Stimulated activated CD8-positive, alpha-beta memory T cell treated with anti-CD3 and anti-CD28 coated beads, Interleukin-15, amount 100 ng/mL, for 4 hours (primary cell): ENCODE measurements at regions not wholly inside any gene's neighbourhood (a gene's known extent, or its start where the extent isn't known, plus 50 kb on each side); places are given as distances from the start of the nearest gene placed in this dataset.

Experiments used
- DNase-seq, 2 donors: peaks; one replicate each; pipeline ENCODE4 v3.0.0-alpha.2; 2020; ENCODE audit warnings: low read depth in 2 of 2

DNA sequence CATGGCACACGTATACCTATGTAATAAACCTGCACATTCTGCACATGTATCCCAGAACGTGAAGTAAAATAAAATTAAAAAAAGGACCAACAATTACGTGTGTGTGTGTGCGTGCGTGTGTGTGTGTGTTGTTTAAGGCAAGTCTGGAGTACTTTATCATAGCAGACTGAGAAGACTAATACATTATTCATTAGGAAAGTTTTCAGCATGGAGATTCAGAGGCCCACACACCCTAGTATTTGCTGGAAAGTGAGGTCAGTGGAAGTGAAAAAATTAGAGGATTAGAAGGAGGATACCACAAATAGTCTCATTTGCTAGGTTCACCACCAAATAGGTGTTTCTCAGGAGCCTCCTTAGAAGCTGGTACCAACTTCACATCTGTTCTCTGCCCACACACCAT is 457.1 kb upstream of the CPEB2 start:
- no peak for DNase-seq

DNA sequence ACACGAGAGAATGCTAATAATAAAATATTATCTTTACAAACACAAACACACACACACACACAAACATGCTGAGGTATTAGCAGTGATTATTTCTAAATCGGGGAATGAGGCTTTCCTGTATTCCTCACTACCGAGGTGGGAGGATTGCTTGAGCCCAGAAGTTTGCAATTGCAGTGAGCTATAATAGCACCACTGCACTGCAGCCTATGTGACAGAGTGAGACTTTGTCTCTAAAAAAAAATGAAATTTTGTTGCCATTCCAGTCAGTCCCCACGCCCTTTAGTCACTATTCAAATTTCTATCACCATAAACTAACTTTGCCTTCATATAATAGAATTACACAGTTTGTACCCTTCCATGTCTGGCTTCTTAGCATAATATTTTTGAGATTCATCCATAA is 456.5 kb upstream of the CPEB2 start:
- no peak for DNase-seq

DNA sequence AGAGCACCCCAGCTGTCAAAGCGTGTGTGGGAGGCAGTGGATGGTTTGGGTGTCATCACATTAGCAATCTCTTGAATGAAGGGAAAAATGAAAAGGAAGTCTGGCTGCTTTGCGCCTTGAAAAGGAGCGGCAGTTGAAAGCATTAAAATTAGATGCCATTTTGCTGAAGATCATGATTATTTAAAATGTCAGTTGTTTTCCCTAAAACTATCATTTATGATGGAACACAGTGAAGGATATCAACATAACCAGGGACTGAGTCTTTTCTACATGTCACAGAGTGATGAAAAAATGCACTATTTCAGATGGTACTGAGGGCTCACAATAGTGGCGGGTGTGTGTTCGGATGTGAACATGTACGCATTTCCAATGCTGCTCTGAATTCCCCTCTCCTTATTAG is 450.2 kb upstream of the CPEB2 start:
- no peak for DNase-seq

DNA sequence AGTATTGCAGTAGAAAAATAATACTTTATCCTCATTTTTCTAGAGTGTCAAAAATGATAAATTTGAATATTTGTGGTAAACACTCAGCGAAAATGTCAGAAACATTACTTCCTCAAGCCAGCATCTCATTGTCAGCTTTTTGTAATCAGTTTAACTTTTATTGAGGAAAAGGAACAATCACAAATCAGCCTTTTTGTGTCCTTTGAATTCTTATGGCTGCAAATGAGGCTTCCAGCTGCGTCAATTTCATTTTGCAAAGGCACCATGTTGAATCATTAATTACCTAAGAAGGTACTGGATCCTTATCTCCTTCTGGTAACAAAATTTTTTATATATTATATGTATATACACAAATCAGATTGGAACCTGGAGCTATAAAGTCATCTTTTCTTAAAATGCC is 442.6 kb upstream of the CPEB2 start:
- DNase-seq, result no peak

DNA sequence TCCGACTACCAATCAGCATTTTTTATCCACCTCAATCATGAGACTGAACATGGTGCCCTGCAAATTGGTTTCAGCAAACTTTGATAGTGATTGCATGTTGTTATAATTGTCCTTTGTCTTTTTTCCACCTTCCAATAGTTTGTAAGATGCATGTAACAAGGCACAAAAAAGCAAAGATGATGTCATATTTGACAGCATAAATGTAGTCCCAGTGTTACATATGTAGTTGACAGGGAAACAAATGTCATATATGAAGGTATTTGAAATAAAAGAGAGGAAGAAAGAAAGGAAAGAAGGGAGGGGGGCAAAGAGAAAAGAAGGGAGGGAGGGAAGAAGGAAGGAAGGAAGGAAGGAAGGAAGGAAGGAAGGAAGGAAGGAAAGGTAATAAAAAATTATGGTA is 441.7 kb upstream of the CPEB2 start:
- DNase-seq, result no peak

DNA sequence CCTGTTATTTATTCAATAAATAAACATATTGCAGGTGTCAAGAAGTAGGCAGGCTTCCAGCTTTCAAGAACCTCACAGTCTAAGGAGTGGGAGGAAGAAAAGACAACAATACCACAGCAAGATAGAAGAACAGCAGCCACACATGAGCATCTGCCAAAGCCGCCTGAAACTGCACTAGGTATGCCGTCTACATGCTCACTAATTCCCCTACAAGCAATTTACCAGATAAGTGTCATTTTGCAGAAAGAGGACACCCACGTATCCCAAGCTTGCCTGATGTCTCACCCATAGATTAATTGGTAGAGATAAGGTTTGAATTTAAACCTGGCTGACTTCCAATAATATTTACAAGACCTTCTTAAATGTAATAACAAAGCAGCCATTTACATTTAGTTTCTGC is 439.4 kb upstream of the CPEB2 start:
- DNase-seq, result no peak

DNA sequence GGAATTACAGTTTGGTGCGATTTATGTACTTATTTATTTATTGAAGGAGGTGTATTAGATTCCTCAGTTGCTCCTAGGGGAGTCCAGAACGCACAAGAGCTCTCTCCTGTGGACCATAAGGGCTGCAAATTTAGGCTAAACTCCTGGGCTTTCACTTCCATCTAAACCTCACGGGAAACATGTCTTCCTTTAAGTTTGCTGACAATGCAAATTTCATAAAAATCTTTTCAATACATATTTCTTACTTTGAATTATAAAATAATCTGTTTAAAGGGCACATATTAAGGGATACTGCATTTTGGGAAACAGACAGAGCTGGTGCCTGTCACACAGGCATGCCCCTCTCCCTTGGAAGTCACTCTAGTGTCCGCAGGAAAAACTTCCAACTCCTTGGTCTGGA is 438.0 kb upstream of the CPEB2 start:
- no peak for DNase-seq

DNA sequence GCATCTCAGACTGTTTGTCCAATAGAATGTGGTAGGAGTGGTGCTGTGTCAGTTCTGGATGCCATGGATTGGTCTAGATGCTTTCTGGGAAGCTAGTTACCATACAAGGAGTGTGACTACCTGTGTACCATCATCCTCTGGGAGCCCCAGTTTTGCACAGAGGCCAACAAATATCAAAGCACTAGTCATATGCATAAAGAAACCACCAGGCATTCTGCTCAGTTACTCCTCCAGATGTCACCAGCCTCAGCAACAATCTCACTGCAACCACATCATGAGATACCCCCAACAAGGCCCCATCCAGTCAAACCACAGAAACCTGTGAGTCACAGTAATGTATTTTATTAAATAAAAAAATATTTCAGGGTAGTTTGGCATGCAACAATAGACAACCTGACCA is 435.8 kb upstream of the CPEB2 start:
- DNase-seq, result no peak

DNA sequence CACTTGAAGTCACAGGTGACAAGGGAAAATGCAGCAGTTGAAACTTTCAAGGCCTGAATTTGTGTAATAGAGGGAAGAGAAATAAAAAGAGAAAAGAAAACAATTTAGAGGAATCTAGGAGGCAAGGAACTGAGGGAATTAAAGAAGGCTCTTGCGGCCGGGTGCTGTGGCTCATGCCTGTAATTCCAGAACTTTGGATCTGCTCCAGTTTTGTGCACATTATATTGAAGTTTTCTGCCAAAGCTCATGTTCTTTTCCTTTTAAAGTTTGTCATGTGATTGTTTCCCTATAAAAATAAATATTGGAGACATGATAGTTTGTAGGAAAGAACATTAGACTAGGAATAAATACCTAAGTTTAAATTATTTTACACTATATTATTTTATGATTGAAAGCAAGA is 433.9 kb upstream of the CPEB2 start:
- DNase-seq, result no peak

DNA sequence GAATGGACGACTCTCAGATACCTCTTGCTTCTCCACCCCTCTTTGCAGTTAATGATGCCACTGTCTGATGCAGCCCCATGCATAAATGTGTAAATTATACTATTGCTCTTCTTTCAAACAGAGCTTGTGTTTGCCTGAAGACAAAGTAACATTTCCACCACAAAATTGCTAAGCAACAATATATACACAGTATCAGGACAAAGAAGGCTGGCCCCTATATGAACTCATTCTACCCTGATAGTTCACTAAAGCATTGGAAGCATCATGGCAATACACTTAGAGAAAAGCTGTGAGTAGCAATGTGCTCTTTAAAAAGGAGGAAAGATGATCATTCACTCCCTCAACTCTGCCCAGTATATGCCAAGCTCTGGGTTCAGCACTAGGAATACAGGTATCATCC is 427.0 kb upstream of the CPEB2 start:
- DNase-seq, result no peak

DNA sequence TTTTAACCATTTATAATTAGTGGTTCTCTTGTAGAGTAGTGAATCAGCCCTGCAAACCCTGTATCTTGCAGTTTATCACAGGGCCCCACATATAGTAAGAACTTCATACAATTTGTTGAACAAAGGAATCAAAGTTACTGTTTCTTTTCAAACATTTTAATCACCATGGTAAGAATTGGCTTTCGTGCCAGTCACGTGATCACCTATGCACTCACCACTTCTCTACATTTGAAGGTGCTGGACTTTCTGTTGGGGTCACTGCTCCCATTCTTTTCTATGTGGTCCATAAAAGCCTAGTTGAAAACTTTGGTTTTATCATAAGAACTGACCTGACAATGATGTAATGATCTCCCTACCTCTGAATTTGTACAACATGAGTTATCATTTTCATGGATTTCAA is 426.4 kb upstream of the CPEB2 start:
- DNase-seq, result no peak

DNA sequence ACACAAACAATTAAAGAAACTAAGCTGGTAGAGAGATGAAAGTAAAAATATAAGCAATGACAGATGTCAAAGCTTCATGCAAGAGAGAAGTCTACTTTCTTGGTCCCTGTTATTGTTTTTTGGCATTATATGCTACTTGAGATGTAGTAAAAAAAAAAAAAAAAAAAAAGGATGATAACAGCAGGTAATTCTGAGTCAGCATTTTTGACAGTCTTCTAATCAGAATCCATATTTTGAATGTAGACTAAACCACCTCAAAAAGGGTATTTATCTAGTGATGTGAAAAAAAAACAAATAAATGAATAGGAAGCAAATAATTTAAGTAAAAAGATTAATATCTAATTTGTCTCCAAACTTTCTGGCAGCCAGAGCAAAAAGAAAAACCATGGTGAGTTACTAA is 422.2 kb upstream of the CPEB2 start:
- no peak for DNase-seq

DNA sequence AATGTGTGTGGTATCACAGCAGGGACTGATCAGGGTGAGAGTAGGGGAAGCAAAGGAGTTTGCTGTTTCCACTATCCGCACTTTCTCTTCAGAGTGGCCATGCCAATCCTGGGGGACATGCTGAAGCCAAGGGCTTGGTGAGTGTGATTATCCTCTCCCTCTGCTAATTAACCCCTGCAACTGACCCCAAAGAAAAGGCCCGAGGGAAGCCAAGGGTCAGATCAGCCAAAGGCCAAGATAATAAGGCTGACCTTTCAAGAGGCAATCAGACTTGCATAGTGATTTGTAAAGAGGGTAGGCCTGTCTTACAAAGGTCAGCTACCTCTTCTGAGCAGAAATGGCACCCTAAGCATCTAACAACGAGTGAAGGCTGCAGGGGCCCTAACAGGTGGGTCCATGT is 420.5 kb upstream of the CPEB2 start:
- no peak for DNase-seq

DNA sequence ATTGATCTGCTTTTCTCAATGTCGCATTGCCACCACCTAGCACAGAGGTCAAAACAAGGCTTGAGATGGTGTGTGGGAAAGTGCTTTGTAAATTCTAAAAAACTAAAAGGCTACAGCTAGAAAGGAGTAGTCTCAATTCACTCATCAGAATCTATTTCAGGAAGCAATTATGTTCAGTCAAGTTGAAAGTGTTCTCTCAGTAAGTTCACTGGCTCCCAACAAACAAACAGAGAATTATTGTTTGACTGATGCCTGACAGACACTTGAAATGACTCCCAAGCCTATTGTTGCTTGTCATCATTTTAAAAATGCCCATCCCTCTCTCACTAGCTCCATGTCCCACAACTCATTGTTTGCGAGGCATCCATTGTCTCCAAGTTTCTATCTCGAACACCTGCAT is 419.6 kb upstream of the CPEB2 start:
- DNase-seq, result no peak

DNA sequence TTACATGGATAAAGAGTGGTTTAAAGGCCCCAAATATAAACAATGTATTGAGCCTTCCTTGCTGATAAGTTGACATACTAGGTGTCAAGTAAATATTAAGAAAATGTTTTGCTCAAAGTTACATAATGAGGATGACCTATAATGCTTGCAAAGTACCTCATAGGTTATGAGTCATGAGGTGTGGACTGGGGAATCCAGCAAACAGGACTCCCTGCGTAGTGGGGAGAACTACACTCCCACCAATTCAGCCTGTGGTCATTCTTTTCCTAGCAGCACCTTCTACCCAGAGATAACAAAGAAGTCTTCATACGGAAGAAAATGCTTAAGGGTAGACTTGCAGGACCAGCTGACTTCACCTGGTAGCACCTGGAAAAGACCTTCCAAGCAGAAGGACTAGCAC is 418.9 kb upstream of the CPEB2 start:
- no peak for DNase-seq

DNA sequence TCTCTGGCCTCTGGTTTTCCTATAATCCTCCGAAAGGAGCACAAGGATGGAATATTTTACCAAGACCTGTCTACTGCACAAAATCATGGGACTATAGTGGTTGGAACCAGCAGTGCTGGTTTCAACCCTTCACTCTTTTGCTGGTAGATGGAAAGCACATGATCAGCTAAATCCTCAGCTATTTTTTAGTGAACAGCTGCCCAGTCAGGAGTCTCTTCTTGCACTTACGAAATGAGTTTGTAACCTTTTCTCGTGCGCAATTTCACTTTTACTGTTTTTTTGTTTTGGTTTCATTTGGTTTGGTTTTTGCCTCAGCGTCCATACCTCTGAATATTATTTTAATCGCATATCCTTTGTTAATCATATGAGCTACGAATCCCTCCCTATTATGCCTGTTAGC is 418.5 kb upstream of the CPEB2 start:
- no peak for DNase-seq

DNA sequence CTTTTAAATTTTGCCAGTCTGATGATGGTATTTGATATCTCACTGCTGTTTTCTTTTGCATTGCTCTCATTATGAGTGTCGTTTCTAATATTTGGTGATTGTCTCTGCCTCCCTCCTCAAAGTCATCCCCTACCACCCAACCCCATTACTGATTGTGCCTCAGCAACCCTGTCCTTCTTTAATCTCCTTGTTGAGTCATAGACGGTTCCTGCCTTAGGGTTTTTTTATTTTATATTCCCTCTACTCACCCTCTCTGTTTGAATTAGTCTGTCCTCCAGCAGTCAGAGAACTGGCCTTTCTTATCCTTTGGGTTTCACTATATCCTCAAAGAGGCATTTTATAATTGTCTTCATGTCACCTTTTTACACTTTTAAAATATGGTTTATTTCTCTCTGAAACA is 409.3 kb upstream of the CPEB2 start:
- DNase-seq, result no peak

DNA sequence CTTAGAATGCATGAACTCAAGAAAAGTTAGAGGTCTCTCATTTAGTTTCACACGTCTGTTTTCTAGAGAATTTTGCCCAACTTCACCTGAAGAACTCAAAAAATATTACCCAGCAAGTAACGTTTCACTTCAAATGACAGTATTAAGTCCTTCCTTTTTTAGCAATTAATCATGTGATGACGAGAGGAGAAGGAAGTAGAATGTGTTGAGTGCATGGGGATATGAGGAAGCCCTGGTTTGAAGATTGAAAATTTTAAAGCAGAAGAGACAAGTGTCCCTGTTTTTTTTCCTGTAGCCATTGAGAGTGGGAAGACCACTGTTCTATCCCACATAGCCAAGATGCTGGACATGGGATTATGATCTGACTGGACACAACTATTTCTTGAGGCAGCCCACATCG is 406.3 kb upstream of the CPEB2 start:
- no peak for DNase-seq

DNA sequence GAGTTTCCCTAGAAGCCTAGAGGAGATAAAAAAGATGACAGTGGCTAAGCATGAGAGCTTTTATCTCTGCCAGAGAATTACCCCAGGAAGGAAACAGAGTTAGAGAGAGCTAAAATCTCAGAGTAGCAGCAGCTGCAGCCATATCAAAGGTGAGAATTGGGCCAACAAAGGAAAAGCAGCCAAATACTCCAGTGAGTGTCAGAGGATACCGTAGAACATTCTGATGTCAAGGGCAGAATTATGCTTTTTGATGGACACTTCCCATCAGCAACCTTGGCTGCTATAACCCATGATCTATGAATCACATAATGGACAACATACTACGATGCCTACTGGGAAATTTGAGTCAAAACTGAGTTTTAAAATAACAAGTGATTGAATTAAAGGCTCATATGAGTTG is 405.8 kb upstream of the CPEB2 start:
- DNase-seq, result no peak

DNA sequence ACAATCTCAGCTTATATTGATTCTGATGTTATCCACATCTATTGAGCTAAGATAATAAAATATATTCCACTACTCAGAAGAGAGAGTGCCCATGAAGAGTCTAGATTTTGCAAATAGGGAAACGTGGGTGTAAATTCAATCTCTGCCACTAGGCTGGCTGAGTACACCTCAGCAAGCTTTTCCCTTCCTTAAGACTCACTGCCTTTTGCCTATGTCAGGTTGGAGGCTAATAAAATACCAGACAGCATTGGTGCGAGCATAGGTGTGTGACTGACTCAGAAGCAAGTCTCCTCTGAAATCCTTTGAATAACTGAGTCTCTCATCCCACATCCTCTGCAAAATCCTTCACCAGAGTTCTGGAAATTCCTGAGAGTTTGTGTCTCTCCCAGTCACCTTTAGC is 405.4 kb upstream of the CPEB2 start:
- DNase-seq, result no peak

DNA sequence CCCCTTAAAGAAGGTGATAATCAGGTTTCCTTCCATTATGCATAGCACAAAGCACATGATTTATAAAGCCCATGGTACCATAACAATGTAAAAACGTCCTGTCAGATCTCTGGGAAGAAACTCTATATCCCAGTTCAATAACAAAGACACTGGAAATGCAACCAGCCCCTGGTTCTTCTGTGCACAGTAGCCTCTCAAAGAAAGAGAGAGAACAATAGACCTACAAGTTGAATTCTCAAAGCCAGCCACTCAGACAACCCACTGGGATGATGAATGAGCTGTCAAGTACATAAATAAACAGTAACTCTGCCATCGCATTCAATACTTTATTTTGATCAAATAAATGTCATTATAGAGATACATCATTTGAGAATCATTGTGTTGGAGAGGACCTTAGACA is 400.1 kb upstream of the CPEB2 start:
- no peak for DNase-seq

DNA sequence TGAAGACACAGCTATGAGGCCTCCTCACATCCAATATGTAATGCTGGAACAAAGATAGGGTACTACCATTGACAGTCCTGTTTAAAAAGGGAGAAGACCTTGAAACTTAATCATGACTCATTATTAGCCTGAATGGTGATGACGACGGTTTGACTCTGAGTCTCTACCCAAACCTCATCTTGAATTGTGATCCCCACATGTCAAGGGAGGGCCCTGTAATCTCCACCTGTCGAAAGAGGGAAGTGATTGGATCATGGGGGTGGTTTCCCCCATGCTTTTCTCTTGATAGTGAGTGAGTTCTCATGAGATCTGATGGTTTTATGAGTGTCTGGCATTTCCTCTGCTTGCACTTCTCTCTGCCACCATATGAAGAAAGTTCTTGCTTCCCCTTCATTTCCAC is 395.3 kb upstream of the CPEB2 start:
- DNase-seq, result no peak

DNA sequence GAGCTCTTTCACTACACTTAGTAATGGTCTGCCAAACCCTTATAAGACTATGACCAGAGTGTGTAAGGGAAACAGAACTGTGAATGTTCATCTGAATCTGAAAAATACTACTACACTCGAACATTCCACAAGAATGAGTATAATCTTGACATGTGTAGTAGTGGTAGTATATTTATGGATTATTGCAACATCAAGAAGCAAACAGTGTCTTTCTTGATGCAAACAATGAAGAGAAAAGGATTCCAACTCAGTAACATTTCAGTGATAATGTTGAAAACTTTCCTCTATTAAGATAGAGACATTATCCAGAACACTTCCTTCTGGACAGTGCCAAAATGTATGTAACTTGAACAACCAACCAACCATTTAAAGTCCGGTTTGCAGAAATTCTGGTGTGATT is 394.7 kb upstream of the CPEB2 start:
- DNase-seq, result no peak

DNA sequence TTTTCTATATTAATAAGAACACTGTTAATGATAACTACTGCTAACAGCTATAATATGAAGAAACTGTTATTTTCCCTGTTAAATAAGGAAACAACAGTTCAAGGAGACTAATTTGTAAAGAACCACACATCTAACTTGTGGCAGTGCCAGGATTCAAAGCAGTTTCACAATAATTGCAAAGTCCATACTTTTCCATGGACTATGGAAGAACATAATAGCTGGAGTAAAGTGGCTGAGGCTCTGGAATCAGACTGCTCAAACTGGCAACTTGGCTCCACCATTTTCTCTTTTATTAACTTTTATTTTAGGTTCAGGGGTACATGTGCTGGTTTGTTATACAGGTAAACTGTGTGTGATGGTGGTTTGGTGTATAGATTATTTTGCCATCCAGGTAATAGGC is 393.7 kb upstream of the CPEB2 start:
- no peak for DNase-seq

DNA sequence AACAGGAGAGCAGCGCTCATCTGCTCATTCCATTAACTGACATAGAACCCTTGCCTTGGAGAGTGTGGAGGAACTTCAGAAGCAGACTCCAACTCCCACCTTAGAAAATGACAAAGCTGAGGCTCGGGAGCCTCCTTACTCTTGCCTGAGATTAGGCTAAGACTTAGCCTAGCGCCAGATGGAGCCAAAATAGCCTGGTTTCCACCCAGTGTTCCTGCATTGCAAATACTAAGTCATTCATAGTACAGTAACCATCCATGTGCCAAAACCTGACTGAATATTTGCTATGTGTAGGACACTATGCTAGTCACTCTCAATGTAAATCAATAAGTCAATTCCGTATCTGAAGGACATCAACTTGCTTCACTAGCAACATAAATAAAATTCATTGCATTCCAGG is 387.4 kb upstream of the CPEB2 start:
- no peak for DNase-seq
